ENCODE measurements at regions not wholly inside any gene's neighbourhood (a gene's known extent, or its start where the extent isn't known, plus 50 kb on each side); places are given as distances from the start of the nearest gene placed in this dataset.

GRCh38 chr11:24171869-24172268, 325.0 kb upstream of the LUZP2 start:
- TF ChIP-seq, protein P1, sequence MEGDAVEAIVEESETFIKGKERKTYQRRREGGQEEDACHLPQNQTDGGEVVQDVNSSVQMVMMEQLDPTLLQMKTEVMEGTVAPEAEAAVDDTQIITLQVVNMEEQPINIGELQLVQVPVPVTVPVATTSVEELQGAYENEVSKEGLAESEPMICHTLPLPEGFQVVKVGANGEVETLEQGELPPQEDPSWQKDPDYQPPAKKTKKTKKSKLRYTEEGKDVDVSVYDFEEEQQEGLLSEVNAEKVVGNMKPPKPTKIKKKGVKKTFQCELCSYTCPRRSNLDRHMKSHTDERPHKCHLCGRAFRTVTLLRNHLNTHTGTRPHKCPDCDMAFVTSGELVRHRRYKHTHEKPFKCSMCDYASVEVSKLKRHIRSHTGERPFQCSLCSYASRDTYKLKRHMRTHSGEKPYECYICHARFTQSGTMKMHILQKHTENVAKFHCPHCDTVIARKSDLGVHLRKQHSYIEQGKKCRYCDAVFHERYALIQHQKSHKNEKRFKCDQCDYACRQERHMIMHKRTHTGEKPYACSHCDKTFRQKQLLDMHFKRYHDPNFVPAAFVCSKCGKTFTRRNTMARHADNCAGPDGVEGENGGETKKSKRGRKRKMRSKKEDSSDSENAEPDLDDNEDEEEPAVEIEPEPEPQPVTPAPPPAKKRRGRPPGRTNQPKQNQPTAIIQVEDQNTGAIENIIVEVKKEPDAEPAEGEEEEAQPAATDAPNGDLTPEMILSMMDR (IDR thresholded peaks at IDR 0.05; ENCODE audit: low read depth, low read length): no peak
- TF ChIP-seq EZH2phosphoT487 (IDR thresholded peaks at IDR 0.05; ENCODE audit: low read depth): no peak
